ENCODE measurements at regions not wholly inside any gene's neighbourhood (a gene's known extent, or its start where the extent isn't known, plus 50 kb on each side); places are given as distances from the start of the nearest gene placed in this dataset.

- H4K91ac ChIP-seq (ENCODE audit: insufficient read depth, low read depth, low read length): no peak overlapping the region
- no peak overlapping the region for H3K56ac ChIP-seq (ENCODE audit: extremely low read depth, insufficient read depth, low read length)
- BruUV-seq (replicated peaks): no TSS peak
- H2AK5ac ChIP-seq (ENCODE audit: low read depth, low read length): no peak overlapping the region
- no CpG with 5 or more reads among the region's 1 CpG for WGBS, 2 experiments (ENCODE audit: extremely low coverage in 2 of 2, insufficient read length in 1 of 2)
- H3K4me3 ChIP-seq (ENCODE audit: insufficient read depth, low read depth, low read length): no peak overlapping the region
- no peak overlapping the region for H3K23ac ChIP-seq (ENCODE audit: low read depth, low read length)
- H3K14ac ChIP-seq (replicated peaks; ENCODE audit: low read depth, low read length): no peak overlapping the region
- intact Hi-C loops (cut with micrococcal nuclease) (no loop called here), in situ Hi-C loops (cut with MboI; ENCODE audit: low sequenced_read_pairs) (no loop called here), dilution Hi-C loops (cut with HindIII; ENCODE audit: low sequenced_read_pairs, unreplicated experiment) (no loop called here)
- DNase-seq (no peak), ATAC-seq (ENCODE audit: low read depth) (no peak)
- H3K79me1 ChIP-seq (ENCODE audit: low read depth in 1 of 2, low read length in 2 of 2): no peaks in the 10 kb centered on the region
- H3K4ac ChIP-seq (ENCODE audit: low read depth, low read length): no peak overlapping the region
- H3K4me2 ChIP-seq (ENCODE audit: low read depth, low read length): no peak overlapping the region
- H2AK9ac ChIP-seq (replicated peaks; ENCODE audit: low read depth, low read length, poor library complexity): no peak overlapping the region
- H3K9ac ChIP-seq (ENCODE audit: low read depth, low read length): no peak overlapping the region
- ChIA-PET CTCF (no interaction called here), POLR2A (ENCODE audit: unreplicated experiment) (no interaction called here)
- peaks cover 22% of the 10 kb centered on the region for H3K9me3 ChIP-seq (ENCODE audit: control insufficient read depth, insufficient read depth, low read length)
- H2AFZ ChIP-seq (replicated peaks; ENCODE audit: low read length, poor library complexity): no peak overlapping the region
- TF ChIP-seq MXI1 (IDR thresholded peaks at IDR 0.05; ENCODE audit: borderline replicate concordance, low read depth, low read length) (no peak), FOS (IDR thresholded peaks at IDR 0.05; ENCODE audit: low read depth, low read length) (no peak), CHD1 (IDR thresholded peaks at IDR 0.05; ENCODE audit: low read depth, low read length) (no peak), POLR2A (IDR thresholded peaks at IDR 0.05; ENCODE audit: low read depth, low read length) (no peak), MAFK (IDR thresholded peaks at IDR 0.05; ENCODE audit: low read depth, low read length) (no peak), RCOR1 (IDR thresholded peaks at IDR 0.05; ENCODE audit: insufficient replicate concordance, low read length) (no peak), MAZ (IDR thresholded peaks at IDR 0.05; ENCODE audit: borderline replicate concordance, low read depth, low read length) (no peak), RAD21 (IDR thresholded peaks at IDR 0.05; ENCODE audit: low read length) (no peak), SMC3 (IDR thresholded peaks at IDR 0.05; ENCODE audit: low read depth, low read length) (no peak), RFX5 (IDR thresholded peaks at IDR 0.05; ENCODE audit: low read depth, low read length) (no peak)
- H3K18ac ChIP-seq (ENCODE audit: low read depth, low read length): no peak overlapping the region
- H2BK15ac ChIP-seq (ENCODE audit: low read depth, low read length): no peak overlapping the region
- H2BK5ac ChIP-seq (ENCODE audit: low read depth, low read length, poor library complexity, severe bottlenecking): no peak overlapping the region
- peaks cover 28% of the 10 kb centered on the region for H3K27me3 ChIP-seq (ENCODE audit: control insufficient read depth, insufficient read depth, low read length)
- no peak overlapping the region for H2BK20ac ChIP-seq (ENCODE audit: low read depth, low read length)
- H3K4me1 ChIP-seq (ENCODE audit: control insufficient read depth, insufficient read depth, low read length): no peaks in the 10 kb centered on the region
- H4K8ac ChIP-seq (ENCODE audit: low read depth in 2 of 2, low read length in 2 of 2): no peak overlapping the region
- no peak overlapping the region for H2BK120ac ChIP-seq (ENCODE audit: low read depth, low read length)
- H3K9me1 ChIP-seq (ENCODE audit: insufficient read depth, low read length): no peaks in the 10 kb centered on the region
- no peak overlapping the region for H4K5ac ChIP-seq (ENCODE audit: low read depth, low read length)
- H3K27ac ChIP-seq (ENCODE audit: insufficient read depth, low read length): no peak overlapping the region
- H3K36me3 ChIP-seq (ENCODE audit: control insufficient read depth, insufficient read depth, low read length): no peaks in the 10 kb centered on the region
- no peaks in the 10 kb centered on the region for H4K20me1 ChIP-seq (ENCODE audit: insufficient read depth, low read length)
Measured at GRCh38 chr15:69689133-69689532, 236.5 kb downstream of the RPLP1 start.
